ENCODE measurements at regions not wholly inside any gene's neighbourhood (a gene's known extent, or its start where the extent isn't known, plus 50 kb on each side); places are given as distances from the start of the nearest gene placed in this dataset.

DNA sequence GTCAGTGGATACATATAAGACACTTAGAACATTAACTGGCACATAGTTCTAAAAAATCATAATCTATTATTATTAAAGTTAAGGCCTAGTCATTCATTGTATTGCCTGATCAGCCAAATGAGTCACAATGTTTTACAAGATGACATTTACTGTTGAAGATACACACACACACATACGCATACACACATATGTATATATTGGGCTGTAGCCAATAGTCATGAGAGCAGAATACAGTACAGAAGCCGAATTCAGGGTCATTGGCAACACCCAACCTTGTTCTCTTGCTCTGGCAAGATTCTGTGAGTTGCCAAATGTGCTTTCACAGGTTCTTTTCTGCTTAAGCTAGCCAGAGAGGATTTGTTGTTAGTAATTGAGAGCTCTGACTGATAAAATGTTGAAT is 922.8 kb upstream of the MAP3K7 start:
- Histone ChIP-seq H3K4me3 (ENCODE audit: low read length) (no peak overlapping the region), H3K27ac (ENCODE audit: low read length) (no peak overlapping the region), H3K27me3 (ENCODE audit: control insufficient read depth, insufficient read depth) (no peaks in the 10 kb centered on the region), H3K4me1 (ENCODE audit: control insufficient read depth, insufficient read depth, low read length) (no peaks in the 10 kb centered on the region), H3K9me3 (ENCODE audit: control insufficient read depth, low read length) (no peaks in the 10 kb centered on the region)
- 73% methylated on average over 2 of the region's 2 CpGs for WGBS
- no peak for DNase-seq
- intact Hi-C loops (cut with DNase I): no loop called here
- ATAC-seq: no peak

GRCh38 chr6:91509039-91509438 is 922.2 kb upstream of the MAP3K7 start:
- WGBS: 84% methylated on average over 2 of the region's 2 CpGs
- intact Hi-C loops (cut with DNase I): no loop called here
- Histone ChIP-seq H3K4me3 (ENCODE audit: low read length) (no peak overlapping the region), H3K4me1 (ENCODE audit: control insufficient read depth, insufficient read depth, low read length) (no peaks in the 10 kb centered on the region), H3K27ac (ENCODE audit: low read length) (no peak overlapping the region), H3K9me3 (ENCODE audit: control insufficient read depth, low read length) (no peaks in the 10 kb centered on the region), H3K27me3 (ENCODE audit: control insufficient read depth, insufficient read depth) (no peaks in the 10 kb centered on the region)
- ATAC-seq (no peak), DNase-seq (no peak)

GRCh38 chr6:91506509-91506908 is 919.6 kb upstream of the MAP3K7 start:
- WGBS: 86% methylated on average over 5 of the region's 5 CpGs

DNA sequence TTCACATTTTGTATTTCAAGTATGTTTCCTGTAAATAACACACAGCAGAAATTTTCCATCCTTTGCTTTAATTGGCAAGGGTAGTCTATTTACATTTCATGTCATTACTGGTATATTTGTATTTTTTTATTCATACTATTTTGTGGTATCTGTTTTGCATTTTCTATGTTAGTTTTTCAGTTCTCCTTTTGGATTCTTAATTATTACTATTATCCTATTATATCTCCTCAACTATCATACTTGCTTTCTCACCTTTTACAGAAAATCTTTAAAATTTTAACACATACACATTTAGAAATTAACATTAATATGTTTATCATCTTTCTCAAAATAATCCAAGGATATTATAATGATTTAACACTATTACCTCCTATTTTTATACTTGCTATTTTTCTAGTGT is 918.3 kb upstream of the MAP3K7 start:
- H3K27me3 ChIP-seq (ENCODE audit: control insufficient read depth, insufficient read depth): no peaks in the 10 kb centered on the region
- no peaks in the 10 kb centered on the region for H3K4me1 ChIP-seq (ENCODE audit: control insufficient read depth, insufficient read depth, low read length)
- H3K9me3 ChIP-seq (ENCODE audit: control insufficient read depth, low read length): no peaks in the 10 kb centered on the region
- no peak overlapping the region for H3K27ac ChIP-seq (ENCODE audit: low read length)
- ATAC-seq: no peak
- H3K4me3 ChIP-seq (ENCODE audit: low read length): no peak overlapping the region
- intact Hi-C loops (cut with DNase I): no loop called here
- no peak for DNase-seq

More at GRCh38 chr6:91506509-91506908, 919.6 kb upstream of the MAP3K7 start:
- H3K9me3 ChIP-seq (ENCODE audit: control insufficient read depth, low read length): no peaks in the 10 kb centered on the region
- no peaks in the 10 kb centered on the region for H3K4me1 ChIP-seq (ENCODE audit: control insufficient read depth, insufficient read depth, low read length)
- no peak for DNase-seq
- H3K27ac ChIP-seq (ENCODE audit: low read length): no peak overlapping the region
- no peaks in the 10 kb centered on the region for H3K27me3 ChIP-seq (ENCODE audit: control insufficient read depth, insufficient read depth)
- intact Hi-C loops (cut with DNase I): no loop called here
- ATAC-seq: no peak
- no peak overlapping the region for H3K4me3 ChIP-seq (ENCODE audit: low read length)

- intact Hi-C loops (cut with DNase I): no loop called here
- WGBS: 70% methylated on average over 4 of the region's 4 CpGs
- H3K27ac ChIP-seq (ENCODE audit: low read length): no peak overlapping the region
Measured at GRCh38 chr6:91501930-91502329, 915.1 kb upstream of the MAP3K7 start.

GRCh38 chr6:91500689-91501303 is 913.9 kb upstream of the MAP3K7 start:
- DNase-seq (no peak), ATAC-seq (no peak)
- Histone ChIP-seq H3K27me3 (ENCODE audit: control insufficient read depth, insufficient read depth) (no peaks in the 10 kb centered on the region), H3K4me1 (ENCODE audit: control insufficient read depth, insufficient read depth, low read length) (no peaks in the 10 kb centered on the region), H3K27ac (ENCODE audit: low read length) (no peak overlapping the region), H3K4me3 (ENCODE audit: low read length) (no peak overlapping the region), H3K9me3 (ENCODE audit: control insufficient read depth, low read length) (no peaks in the 10 kb centered on the region)
- WGBS: 95% methylated on average over 1 of the region's 1 CpG
- intact Hi-C loops (cut with DNase I): no loop called here

More at GRCh38 chr6:91501930-91502329, 915.1 kb upstream of the MAP3K7 start:
- H3K4me3 ChIP-seq (ENCODE audit: low read length): no peak overlapping the region
- ATAC-seq (no peak), DNase-seq (no peak)
- H3K27me3 ChIP-seq (ENCODE audit: control insufficient read depth, insufficient read depth): no peaks in the 10 kb centered on the region
- no peaks in the 10 kb centered on the region for H3K9me3 ChIP-seq (ENCODE audit: control insufficient read depth, low read length)
- no peaks in the 10 kb centered on the region for H3K4me1 ChIP-seq (ENCODE audit: control insufficient read depth, insufficient read depth, low read length)

GRCh38 chr6:91498576-91498975 is 911.7 kb upstream of the MAP3K7 start:
- H3K27ac ChIP-seq (ENCODE audit: low read length): no peak overlapping the region
- H3K4me1 ChIP-seq (ENCODE audit: control insufficient read depth, insufficient read depth, low read length): no peaks in the 10 kb centered on the region
- no peaks in the 10 kb centered on the region for H3K27me3 ChIP-seq (ENCODE audit: control insufficient read depth, insufficient read depth)
- 96% methylated on average over 1 of the region's 1 CpG for WGBS
- no peak overlapping the region for H3K4me3 ChIP-seq (ENCODE audit: low read length)
- no peaks in the 10 kb centered on the region for H3K9me3 ChIP-seq (ENCODE audit: control insufficient read depth, low read length)
- intact Hi-C loops (cut with DNase I): no loop called here
- ATAC-seq: no peak
- no peak for DNase-seq

DNA sequence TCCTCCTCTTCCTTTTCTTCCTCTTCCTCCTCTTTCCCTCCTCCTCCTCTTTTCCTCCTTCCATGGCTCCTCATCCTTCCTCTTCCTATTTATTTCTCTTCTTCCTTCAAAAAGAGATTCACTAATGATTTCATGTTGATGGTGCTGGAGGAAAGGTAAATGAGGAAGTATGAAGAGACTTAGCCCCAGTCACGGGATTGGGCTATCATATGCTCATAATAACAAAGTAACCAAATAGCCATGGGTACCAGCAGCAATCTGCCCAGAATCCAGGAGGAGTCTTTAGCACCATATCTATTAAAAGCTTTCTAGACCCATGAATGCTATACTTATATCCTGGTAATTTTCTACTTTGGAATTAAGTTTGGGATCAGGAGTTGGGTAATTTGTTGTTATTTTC is 910.9 kb upstream of the MAP3K7 start:
- intact Hi-C loops (cut with DNase I): no loop called here
- DNase-seq (no peak), ATAC-seq (no peak)
- no peaks in the 10 kb centered on the region for H3K9me3 ChIP-seq (ENCODE audit: control insufficient read depth, low read length)
- no peaks in the 10 kb centered on the region for H3K27me3 ChIP-seq (ENCODE audit: control insufficient read depth, insufficient read depth)
- no peak overlapping the region for H3K27ac ChIP-seq (ENCODE audit: low read length)
- no peaks in the 10 kb centered on the region for H3K4me1 ChIP-seq (ENCODE audit: control insufficient read depth, insufficient read depth, low read length)
- WGBS: 90% methylated on average over 1 of the region's 1 CpG
- no peak overlapping the region for H3K4me3 ChIP-seq (ENCODE audit: low read length)

DNA sequence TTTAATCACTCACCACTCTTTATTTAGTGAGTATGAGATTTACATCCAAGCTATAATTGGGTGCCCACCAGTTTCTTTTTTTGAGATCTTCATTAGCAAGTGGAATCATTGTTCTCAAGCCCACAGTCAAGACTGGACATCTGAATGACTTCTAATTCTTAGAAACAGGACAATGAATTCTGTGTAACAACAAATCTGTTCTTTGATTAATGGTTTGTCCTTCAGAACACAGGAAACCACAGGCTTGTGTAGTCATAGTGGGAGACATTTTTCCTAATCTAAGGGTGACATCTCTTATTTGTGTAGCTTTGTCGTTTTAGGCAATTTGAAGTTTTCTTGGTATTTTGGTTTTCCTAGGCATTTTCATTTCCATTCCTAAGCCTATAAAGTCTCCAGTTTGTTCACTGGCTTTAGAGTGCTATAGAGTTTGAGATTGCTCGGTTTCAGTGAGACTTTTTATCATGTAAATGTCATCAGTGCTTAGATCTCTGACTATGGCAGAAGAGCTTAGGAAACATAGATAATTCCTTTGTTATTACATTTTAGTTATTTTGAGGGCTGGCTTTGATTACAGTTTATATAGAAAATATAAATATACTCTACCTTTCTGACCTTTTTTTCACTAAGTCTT is 903.9 kb upstream of the MAP3K7 start:
- no peaks in the 10 kb centered on the region for H3K27me3 ChIP-seq (ENCODE audit: control insufficient read depth, insufficient read depth)
- intact Hi-C loops (cut with DNase I): no loop called here
- ATAC-seq: no peak
- WGBS: 44% methylated on average over 2 of the region's 2 CpGs
- H3K27ac ChIP-seq (ENCODE audit: low read length): no peak overlapping the region
- no peak for DNase-seq
- no peak overlapping the region for H3K4me3 ChIP-seq (ENCODE audit: low read length)
- H3K9me3 ChIP-seq (ENCODE audit: control insufficient read depth, low read length): no peaks in the 10 kb centered on the region
- H3K4me1 ChIP-seq (ENCODE audit: control insufficient read depth, insufficient read depth, low read length): no peaks in the 10 kb centered on the region

GRCh38 chr6:91487696-91488392 is 901.0 kb upstream of the MAP3K7 start:
- DNase-seq: no peak
- WGBS: 64% methylated on average over 2 of the region's 2 CpGs
- H3K9me3 ChIP-seq (ENCODE audit: control insufficient read depth, low read length): no peaks in the 10 kb centered on the region
- H3K27ac ChIP-seq (ENCODE audit: low read length): no peak overlapping the region
- no peak for ATAC-seq
- H3K4me1 ChIP-seq (ENCODE audit: control insufficient read depth, insufficient read depth, low read length): no peaks in the 10 kb centered on the region
- H3K27me3 ChIP-seq (ENCODE audit: control insufficient read depth, insufficient read depth): no peaks in the 10 kb centered on the region
- no peak overlapping the region for H3K4me3 ChIP-seq (ENCODE audit: low read length)
- intact Hi-C loops (cut with DNase I): no loop called here

DNA sequence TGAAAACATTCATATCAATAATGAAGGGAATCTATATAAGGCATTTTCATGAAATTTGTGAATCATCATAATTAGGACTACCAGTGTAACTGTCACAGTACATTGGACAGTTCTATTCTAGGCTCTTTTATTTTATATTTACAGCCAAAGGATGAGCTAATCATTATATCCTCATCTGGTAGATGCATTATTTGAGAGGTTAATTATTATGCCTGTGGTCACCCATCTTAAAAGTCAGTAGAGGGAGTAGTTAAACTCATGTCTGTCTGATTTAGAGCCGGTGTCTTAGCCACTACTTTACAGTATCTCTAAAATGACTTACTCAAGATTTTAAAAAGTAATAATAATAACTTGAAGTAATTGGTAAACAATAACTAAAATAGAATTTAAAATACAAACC is 899.3 kb upstream of the MAP3K7 start:
- ATAC-seq: no peak
- Histone ChIP-seq H3K4me3 (ENCODE audit: low read length) (no peak overlapping the region), H3K27ac (ENCODE audit: low read length) (no peak overlapping the region), H3K4me1 (ENCODE audit: control insufficient read depth, insufficient read depth, low read length) (no peaks in the 10 kb centered on the region), H3K9me3 (ENCODE audit: control insufficient read depth, low read length) (no peaks in the 10 kb centered on the region), H3K27me3 (ENCODE audit: control insufficient read depth, insufficient read depth) (no peaks in the 10 kb centered on the region)
- DNase-seq: no peak
- WGBS: 94% methylated on average over 1 of the region's 1 CpG
- intact Hi-C loops (cut with DNase I): no loop called here
